DND-41 (cell line): ENCODE measurements at regions not wholly inside any gene's neighbourhood (a gene's known extent, or its start where the extent isn't known, plus 50 kb on each side); places are given as distances from the start of the nearest gene placed in this dataset.

Source experiments
- EZH2 ChIP-seq: IDR thresholded peaks from 3 replicates; pipeline ENCODE4 v1.6.1; 2012; ENCODE audit warnings: borderline replicate concordance, low read depth, mild to moderate bottlenecking, moderate library complexity, low read length, inconsistent platforms; ENCODE audit not compliant: severe bottlenecking
- TF ChIP-seq, protein P1 (sequence below): IDR thresholded peaks from 2 replicates; pipeline ENCODE4 v1.5.1; 2012; ENCODE audit warnings: borderline replicate concordance, low read length, moderate library complexity, mild to moderate bottlenecking; ENCODE audit not compliant: poor library complexity, severe bottlenecking; ENCODE audit errors: extremely low read depth

DNA sequence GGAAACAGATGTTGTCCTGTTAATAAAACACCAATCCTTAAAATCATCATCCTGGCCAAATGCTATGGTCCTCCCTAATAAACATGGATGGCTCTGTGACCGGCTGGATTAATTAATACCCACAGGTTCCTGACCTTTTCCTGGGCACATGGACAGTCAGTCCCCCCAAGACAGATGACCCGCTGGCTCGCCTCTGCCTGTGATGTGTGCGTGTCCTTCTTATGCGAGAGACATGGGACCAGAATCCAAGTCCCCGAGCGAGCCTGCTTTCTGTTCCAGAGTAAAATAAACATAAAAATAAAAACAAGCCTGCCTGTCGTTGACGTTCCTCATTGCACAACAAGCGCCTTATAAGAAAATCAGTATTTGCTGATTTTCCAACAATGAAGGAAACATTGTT lies 378.3 kb upstream of the TSHZ3 start:
- TF ChIP-seq, protein P1, sequence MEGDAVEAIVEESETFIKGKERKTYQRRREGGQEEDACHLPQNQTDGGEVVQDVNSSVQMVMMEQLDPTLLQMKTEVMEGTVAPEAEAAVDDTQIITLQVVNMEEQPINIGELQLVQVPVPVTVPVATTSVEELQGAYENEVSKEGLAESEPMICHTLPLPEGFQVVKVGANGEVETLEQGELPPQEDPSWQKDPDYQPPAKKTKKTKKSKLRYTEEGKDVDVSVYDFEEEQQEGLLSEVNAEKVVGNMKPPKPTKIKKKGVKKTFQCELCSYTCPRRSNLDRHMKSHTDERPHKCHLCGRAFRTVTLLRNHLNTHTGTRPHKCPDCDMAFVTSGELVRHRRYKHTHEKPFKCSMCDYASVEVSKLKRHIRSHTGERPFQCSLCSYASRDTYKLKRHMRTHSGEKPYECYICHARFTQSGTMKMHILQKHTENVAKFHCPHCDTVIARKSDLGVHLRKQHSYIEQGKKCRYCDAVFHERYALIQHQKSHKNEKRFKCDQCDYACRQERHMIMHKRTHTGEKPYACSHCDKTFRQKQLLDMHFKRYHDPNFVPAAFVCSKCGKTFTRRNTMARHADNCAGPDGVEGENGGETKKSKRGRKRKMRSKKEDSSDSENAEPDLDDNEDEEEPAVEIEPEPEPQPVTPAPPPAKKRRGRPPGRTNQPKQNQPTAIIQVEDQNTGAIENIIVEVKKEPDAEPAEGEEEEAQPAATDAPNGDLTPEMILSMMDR, result no peak
- no peak for TF ChIP-seq EZH2
